Caki2 (cell line): ENCODE measurements at regions not wholly inside any gene's neighbourhood (a gene's known extent, or its start where the extent isn't known, plus 50 kb on each side); places are given as distances from the start of the nearest gene placed in this dataset.
"Not testable (repeated sequence)": the region's sequence is repeated elsewhere in the genome, so short reads cannot be mapped to it uniquely, and the experiment has no call there.

Experiments used
- DNase-seq: peaks from one replicate; pipeline ENCODE4 v3.0.0-alpha.2; 2015; ENCODE audit warnings: low read depth
- in situ Hi-C: cut with HindIII; loops from 2 replicates; pipeline ENCODE4 v1.10.0; 2016; ENCODE audit warnings: low sequenced_read_pairs, low pct_unique_long_range_greater_than_20kb, mixed read lengths

DNA sequence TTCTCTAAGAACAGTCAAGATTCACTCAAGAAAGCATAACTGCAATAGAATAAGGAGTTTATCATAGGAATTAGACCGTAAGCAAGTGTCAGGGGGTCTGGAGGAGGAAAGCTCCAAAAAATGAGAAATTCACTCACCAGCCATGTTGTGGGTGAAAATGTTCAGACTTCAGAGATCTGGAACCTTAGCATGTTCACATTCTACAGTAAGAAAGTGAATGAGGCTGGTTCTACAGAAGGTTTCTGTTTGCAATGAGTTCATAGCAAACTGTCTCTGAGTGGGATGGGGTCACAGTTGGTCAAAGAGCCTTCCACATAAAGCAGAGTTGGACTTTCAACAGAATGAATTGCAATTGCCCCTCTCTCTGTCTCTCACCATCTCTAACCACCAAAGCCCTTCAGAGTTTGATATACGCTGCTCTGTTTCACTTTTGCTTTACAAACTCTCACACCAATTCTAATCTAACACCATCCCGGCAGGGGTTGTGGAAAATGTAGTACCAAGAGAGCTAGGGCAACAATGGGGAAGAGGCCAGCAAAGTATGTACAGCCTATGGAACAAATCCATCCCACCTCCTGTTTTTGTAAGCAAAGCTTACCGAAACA is 581.8 kb upstream of the UBE2E2 start:
- in situ Hi-C loops, result no loop called here
- no peak for DNase-seq

DNA sequence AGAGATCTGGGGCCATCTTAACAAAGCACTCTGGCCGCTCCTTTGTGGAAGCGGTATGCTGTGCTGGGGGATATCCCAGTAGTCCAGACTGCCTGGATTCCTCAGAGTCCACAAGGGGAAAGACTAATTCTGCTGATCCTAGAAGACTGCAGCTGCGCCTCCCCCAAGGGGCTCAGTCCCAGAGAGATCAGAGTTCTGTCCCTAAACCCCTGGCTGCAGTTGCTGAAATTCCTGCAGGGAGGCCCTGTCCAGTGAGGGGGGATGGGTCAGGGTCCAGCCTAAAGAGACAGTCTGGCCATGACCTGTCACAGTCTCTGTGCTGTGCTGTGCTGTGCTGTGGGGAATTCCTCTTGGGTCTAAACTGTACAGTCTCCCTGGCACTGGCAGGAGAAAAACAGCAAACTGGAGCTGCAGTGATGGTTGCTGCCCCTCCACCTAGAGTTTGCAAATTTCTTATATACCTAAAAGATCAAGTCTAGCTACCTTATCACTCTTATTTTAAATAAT is 575.1 kb upstream of the UBE2E2 start:
- in situ Hi-C loops, result no loop called here
- DNase-seq, result no peak

DNA sequence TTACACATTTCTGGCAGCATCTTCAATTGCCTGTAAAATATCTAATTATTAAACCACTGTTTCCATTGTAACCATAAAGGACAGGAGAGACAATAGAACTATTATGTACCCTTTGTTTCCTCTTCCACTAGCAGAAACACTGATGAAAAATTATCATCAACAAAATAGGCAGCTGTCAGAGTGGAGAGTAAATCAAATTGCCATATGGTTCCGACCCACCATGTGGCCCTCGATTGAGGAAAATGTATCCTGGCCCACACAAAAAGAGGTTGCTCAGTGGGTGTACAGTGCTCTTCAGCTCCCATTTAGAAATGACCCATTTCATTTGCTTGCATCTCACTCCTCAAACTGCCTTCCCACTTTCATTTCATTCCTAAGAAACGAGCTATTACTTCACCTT is 570.6 kb upstream of the UBE2E2 start:
- in situ Hi-C loops, result no loop called here
- DNase-seq, result no peak

DNA sequence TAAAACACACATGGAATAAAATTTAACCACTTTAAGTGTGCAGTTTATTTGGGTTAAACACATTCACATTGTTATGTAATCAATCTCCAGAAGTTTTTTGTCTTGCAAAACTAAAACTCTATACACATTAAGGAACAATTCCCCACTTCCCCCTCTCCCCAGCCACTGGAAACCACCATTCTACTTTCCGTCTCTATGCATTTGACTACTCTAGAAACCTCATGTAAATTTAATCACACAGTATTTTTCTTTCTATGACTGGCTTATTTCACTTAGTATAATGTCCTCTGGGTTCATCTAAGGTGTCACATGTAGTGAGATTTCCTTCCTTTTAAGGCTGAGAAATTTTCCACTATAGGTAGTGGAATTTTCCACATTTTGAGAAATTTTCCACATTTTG is 568.7 kb upstream of the UBE2E2 start:
- in situ Hi-C loops, result no loop called here
- no peak for DNase-seq

DNA sequence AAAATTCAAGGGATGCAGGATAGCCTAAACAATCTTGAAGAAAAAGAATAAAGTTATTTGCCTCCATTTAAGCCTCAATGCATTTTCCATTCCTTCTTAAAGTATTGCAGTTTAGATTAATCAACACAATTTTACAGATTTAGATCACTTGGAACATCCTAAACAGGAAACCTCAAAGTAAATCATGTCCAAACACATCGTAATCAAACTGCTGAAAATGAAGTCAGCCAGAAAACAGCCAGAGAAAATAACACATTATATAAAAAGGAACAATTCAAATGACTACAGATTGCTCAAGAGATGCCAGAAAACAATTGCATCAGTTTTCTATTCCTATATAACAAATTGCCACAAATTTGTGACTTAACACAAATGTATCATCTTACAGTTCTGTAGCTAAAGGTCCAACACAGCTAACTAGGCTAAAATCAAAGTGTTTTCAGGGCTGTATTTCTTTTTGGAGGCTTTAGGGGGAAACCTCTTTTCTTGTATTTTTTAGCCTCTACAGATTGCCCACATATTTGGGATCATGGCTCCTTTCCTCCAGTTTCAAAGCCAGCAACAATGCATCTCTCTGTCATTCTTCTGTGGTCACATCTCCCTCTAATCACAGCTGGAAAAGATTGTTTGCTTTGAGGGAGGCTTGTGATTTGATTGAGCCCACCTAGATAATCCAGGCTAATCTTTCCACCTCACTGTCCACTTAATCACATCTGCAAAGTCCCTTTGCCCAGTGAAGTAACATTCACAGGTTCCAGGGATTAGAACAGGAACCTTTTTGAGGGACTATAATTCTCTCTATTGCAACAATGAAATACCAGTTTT is 543.3 kb upstream of the UBE2E2 start:
- in situ Hi-C loops, result no loop called here
- DNase-seq, result no peak

DNA sequence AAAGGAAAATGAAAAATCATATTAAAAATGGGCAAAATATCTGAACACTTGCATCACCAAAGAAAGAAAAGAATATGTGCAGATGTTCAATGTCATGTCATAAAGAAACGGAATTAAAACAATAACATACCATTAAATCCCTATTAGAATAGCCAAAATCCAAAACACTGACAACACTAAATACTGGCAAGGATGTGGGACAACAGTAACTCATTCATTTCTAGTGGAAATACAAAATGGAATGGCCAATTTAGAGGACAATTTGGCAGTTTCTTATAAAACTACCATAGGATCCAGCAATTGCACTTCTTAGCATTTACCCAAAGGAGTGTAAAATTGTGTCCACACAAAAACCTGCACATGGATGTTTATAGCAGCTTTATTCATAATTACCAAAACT is 542.5 kb upstream of the UBE2E2 start:
- in situ Hi-C loops, result no loop called here
- no peak for DNase-seq

DNA sequence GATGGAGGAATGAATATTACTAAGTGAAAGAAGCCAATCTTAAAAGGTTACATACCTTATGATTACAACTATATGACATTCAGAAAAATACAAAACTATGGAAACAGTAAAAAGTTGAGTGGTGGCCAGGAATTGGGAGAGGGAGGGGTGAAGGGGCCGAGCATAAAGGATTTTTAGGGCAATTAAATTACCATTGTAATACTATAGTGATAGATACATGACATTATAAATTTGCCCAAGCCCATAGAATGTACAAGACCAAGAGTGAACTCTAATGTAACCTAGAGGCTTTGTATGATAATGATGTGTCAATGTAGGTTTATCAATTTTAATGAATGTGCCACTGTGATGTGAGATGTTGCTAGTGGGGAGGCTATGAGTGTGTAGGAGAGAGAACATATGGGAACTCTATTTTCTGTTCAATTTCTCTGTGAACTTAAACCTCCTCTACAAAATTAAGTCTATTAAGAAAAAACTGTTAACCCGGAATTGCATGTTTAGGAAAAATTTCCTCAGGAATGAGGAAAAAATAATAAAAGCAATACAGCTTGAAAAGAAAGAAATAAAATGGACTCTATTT is 541.9 kb upstream of the UBE2E2 start:
- in situ Hi-C loops, result no loop called here
- no peak for DNase-seq

DNA sequence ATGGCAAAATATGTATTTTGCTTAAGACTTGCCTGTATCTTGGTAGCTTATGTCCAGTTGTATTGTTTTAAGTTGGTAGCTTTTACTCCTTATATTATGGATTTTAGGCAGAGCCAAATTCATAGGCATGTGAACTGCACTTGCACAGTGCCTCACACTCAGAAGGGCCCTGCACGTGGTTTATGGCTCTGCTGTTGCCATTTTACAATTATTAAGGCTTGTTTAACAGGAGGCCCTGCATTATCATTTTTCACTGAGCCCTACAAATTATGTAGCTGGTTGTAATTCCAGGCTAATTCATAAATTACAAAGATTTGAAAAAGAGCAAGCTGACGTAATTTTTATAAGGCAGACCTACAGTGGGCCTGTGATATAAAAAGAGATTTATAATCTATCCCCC is 537.6 kb upstream of the UBE2E2 start:
- DNase-seq, result no peak
- in situ Hi-C loops, result no loop called here

DNA sequence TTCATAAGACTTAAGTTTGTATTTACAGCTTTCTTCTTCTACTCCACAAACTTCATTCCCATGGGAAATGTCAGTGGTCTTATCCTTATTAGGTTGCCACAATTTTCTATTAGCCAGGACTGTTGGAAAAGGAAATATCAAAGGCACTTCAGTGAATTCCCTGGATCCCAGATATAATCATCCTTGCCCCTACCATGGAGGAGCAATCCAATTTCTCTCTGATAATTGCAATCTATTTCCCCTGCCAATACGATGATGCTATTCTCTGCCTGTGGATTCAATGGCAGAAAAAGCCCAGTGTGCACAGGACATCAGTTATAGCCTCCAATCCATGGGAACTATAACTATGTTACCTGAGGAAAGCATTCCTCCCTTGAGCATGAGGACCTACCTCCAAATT is 536.4 kb upstream of the UBE2E2 start:
- in situ Hi-C loops, result no loop called here
- no peak for DNase-seq

DNA sequence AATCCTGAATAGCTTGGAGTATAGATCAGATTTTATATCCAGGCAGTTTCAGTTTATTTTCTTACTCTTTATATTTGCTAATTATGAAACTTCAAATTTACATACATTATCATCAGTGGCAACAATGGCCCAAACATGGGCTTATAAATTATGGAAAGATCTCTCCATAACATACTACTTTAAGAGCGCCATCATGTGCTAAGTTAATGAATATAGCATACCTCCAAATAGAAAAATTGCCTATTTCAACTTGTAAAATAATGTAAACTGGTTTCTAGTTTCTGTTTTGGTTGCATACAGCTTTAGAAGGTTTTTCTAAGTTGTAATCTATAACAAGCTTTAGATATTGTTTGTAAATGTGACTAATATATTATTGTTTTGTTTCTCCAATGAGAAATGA is 531.3 kb upstream of the UBE2E2 start:
- in situ Hi-C loops, result no loop called here
- no peak for DNase-seq

DNA sequence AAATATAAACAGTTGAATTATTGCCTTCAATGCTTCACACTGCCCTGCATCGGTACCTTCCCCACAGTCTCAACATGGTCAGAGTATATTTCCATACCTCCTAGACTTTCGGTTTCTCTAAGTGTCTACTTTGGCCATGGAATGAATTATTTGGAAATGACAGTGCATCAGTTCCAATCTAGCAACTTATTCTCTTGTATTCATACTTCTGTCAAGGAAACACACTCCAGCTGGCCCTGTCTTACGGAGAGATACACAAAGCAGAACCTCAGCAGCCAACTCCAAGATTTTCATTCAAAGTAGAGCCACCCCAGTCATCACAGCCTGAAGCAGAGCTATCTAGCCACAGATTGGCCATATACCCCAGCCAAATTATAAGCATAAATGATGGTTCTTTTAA is 518.4 kb upstream of the UBE2E2 start:
- in situ Hi-C loops, result no loop called here
- no peak for DNase-seq

DNA sequence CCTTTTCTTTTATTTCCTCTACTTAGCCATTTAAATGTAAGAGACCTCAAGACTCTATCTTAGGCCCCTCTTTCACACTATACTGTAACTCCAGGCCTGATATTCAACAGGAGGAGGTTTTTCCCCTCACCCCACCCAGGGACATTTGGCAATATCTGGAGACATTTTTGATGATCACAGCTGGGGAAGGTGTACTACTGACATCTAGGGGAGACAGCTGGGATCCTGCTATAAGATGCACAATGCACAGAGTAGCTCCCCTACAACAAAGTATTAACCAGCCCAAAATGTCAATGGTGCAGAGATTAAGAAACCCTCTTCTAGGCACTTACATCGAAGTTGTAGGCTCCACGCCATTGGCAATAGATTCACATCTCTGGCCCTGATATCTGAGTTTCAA is 517.5 kb upstream of the UBE2E2 start:
- DNase-seq, result no peak
- in situ Hi-C loops, result no loop called here

DNA sequence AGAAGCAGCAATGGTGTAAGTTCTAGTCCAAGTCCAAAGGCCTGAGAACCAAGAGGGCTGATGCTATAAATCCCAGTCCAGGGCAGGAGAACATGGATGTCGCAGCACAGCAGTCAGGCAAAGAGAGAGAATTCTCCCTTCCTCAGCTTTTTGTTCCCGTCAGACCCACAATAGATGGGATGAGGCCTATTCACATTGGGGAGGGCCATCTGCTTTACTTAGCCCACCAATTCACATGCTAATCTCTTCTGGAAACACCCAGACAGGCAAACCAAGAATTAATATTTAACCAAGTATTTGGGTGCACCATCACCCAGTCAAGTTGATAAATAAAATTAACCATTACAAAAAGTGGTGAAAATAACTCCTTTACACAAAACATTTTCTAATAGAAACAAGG is 511.7 kb upstream of the UBE2E2 start:
- no peak for DNase-seq
- in situ Hi-C loops, result no loop called here

DNA sequence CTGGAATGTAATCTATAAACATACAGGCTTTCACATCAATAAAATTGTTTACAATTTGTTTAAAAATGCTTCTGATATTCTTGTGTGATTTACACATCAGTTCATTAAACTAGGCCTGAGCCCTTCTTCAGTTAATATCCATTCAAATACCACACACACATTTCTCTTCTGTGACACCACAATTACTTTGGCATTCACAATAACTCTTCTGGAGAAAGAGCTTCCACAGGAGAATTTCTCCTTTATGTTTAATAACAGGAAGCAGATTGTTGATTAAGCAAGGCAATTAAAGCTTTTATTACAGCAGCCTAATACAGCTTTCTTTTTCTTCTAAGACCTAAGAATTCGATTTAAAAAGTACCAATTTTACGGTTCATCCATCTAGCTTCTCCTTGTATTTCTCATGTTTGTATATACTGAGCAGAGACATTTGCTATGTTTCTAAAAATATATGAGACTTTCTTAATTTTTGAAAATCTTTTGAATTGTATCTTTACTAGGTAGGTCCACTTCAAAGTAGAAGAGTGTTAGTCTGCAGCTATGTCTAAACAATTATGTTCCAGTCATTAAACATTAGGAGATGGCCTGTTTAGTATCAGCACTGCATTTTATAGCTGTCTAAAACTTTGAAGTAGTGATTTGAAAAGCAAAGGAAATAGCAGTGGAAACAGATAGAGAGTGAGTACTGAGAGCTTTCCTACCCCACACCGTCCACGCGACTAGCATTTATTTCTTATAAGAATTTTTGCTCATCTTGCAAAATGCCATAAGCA is 511.1 kb upstream of the UBE2E2 start:
- no peak for DNase-seq
- in situ Hi-C loops, result no loop called here

DNA sequence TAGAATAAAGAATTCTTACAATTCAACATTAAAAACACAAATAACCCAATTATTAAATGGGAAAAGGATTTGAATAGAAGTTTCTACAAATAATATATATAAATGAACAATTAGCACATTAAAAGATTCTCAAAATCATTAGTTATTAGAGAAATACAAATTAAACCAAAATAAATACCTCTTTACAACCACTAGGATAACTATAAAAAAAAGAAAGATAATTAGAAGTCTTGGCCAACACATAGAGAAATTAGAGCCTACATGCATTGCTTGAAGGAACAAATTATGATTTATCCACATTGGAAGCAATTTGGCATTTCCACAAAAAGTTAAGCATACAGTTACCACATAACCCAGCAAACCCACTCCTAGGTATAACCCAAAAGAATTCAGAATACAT is 502.3 kb upstream of the UBE2E2 start:
- no peak for DNase-seq
- in situ Hi-C loops, result no loop called here

DNA sequence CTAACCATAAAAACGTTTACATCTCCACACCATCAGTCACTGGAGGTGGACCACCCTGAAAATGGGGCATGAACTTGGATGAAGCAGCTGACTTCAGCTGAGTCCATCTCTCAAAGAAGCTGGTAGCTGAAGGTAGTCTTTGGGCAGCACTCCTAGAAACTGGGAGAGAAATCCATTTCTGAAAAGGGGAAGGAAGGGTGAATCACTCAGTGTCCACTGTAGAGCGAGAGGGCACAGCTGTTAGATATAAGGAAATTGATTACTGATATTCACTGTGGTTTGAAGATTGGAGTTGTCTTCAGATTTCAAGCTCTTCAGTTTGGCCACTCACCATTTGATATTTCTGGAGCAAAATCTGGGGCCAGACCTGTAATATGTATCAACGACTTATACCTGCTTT is 499.0 kb upstream of the UBE2E2 start:
- DNase-seq, result no peak
- in situ Hi-C loops, result no loop called here

DNA sequence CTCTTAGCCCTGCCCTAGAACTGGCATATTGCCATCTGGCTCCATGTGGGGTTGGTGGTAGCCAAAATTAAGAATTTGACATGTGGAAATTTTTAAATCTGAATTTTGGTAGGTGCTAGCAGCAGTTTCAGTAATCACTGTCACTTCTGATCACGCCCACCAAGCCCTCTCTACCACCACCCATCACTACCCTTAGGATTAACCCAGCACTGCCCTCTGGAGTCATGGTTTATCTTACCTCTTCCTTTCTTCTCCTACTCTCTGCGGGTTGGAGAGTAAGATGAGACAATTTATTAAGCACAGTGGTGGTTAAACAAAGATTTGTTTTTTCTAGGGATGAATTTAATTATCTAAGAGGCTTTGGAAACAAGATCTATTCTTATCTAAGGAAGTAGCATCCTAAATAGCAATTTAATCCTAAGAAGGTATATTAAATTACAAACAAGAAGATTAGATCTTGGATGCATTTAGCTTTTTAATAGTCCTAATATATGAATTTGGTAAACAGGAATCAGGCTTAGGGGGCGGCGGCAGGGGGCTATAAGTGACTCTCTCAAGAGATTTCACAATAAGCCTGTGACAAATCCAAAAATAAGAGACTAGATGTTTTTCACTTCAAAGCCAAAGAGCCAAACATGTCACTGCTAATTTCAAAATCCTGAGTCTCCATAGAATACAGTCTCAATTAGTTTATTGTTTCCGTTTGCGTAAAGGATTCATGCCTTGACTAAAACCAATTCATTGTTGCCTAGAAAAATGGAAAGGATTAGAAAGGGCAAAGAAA is 498.4 kb upstream of the UBE2E2 start:
- DNase-seq, result no peak
- in situ Hi-C loops, result no loop called here

DNA sequence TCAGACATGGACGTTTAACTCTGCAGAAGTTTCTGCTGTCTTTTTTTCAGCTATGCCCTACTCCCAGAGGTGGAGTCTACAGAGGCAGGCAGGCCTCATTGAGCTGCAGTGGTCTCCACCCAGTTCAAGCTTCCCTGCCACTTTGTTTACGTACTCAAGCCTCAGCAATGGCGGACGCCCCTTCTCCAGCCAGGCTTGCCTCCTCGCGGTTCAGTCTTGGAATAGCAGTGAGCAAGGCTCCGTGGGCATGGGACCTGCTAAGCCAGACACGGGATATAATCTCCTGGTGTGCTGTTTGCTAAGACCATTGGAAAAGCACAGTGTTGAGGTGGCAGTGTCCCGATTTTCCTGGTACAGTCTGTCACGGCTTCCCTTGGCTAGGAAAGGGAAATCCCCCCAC is 496.2 kb upstream of the UBE2E2 start:
- in situ Hi-C loops, DNase-seq: not testable (repeated sequence)
